H1 (cell line): ENCODE measurements at regions not wholly inside any gene's neighbourhood (a gene's known extent, or its start where the extent isn't known, plus 50 kb on each side); places are given as distances from the start of the nearest gene placed in this dataset.

Source experiments
- EZH2 ChIP-seq: fragments of 200-600 bp; sonication (generic); IDR thresholded peaks from 2 replicates; pipeline ENCODE4 v1.7.1; 2012; ENCODE audit warnings: low read depth, mild to moderate bottlenecking, moderate library complexity, low read length, inconsistent platforms; ENCODE audit not compliant: severe bottlenecking
- SP2 ChIP-seq: IDR thresholded peaks from 2 replicates; pipeline ENCODE4 v1.6.1; 2012; ENCODE audit warnings: mild to moderate bottlenecking, low read length, inconsistent platforms
- SUZ12 ChIP-seq: fragments of 200-600 bp; sonication (generic); IDR thresholded peaks from 2 replicates; pipeline ENCODE4 v1.6.1; 2012; ENCODE audit warnings: mild to moderate bottlenecking, inconsistent platforms, low read length, moderate library complexity, mixed read lengths

- TF ChIP-seq SP2: no peak
- TF ChIP-seq EZH2: no peak
- TF ChIP-seq SUZ12: no peak
These were observed 314.2 kb downstream of the CDC5L start for GRCh38 chr6:44701637-44702101.
